NCI-H748 (cell line): ENCODE measurements at regions not wholly inside any gene's neighbourhood (a gene's known extent, or its start where the extent isn't known, plus 50 kb on each side); places are given as distances from the start of the nearest gene placed in this dataset.
"Not testable (repeated sequence)": the region's sequence is repeated elsewhere in the genome, so short reads cannot be mapped to it uniquely, and the experiment has no call there.

Source experiments
- DNase-seq: peaks from one replicate; lab custom pipeline; 2025; ENCODE audit not compliant: unreplicated experiment; lab: John Stamatoyannopoulos, UW

DNA sequence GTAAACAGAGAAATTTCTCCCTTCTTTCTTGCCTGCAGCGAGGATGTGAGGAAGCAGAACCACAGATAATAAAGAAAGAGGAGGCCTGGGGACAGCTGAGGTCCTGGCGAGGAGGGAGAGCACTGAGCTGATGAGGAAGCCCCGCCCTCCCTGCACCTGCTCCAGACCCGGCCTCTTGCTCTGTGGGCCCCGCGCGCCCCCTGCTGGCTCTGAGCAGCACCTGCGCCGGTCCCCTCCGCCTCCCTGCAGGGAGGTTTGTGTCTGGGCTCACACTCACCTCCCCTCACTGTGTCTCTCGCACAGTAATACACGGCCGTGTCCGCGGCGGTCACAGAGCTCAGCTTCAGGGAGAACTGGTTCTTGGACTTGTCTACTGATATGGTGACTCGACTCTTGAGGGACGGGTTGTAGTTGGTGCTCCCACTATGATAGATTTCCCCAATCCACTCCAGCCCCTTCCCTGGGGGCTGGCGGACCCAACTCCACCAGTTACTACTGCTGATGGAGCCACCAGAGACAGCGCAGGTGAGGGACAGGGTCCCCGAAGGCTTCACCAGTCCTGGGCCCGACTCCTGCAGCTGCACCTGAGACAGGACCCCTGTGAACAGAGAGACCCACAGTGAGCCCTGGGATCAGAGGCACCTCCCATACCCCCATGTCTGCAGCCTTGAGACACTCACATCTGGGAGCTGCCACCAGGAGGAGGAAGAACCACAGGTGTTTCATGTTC is 485.4 kb downstream of the TMEM121 start:
- DNase-seq: peak; percentile 67

DNA sequence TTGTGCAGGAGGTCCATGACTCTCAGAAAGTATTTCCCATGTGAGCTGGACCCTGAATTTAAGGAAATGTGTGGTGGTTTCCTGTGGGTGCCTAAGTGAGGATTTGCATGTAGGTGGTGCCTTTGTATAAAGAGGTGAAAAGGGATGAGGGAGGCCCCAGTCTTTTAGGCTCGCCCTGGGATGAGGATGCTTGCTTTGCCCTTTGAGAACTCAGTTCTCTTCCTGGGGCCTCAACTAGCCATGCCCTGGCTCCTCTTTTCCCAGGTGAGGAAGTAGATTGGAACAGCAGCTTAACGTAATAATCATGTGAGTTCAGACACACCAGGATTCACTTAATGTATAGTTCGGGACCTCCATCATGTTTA is 486.0 kb downstream of the TMEM121 start:
- not testable (repeated sequence) for DNase-seq

- DNase-seq: no peak
Measured at GRCh38 chr14:106013879-106014376, 487.5 kb downstream of the TMEM121 start.

DNA sequence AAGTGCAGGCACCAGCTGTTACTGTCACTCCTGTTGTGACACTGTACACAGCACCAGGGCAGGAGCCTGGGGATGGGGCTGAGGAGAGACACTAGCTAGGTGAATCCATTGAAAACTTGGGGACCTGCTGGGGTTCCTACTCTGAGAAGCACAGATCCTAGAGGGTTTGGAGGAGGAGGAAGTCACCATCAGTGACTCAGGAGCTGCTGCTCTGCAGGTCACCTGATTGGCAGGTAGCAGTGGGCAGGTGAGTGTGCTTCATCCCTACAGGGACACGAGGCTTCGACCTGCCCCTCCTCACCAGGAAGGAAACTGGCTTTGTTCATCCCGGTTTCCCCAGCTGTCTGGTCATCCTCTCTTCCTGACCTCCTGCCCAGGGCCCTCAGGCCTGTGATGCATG is 491.6 kb downstream of the TMEM121 start:
- not testable (repeated sequence) for DNase-seq

DNA sequence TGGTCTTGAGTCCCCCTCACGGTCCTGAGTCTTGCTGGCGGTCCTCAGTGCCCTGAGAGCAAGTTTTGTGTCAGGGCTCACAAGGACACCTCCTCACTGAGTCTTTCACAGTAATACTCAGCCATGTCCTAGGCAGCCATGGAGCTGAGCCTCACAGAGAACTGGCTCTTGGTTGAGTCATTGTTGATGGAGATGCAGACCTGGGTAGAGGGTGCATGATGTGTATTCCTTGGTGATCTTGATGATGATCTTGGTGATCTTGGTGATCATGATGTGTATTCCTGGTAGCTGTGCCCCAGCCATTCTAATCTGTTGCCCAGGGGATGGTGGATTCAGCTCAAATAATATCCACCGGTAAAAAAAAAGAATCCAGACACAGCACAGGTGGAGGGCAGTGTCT is 495.4 kb downstream of the TMEM121 start:
- DNase-seq: no peak

GRCh38 chr14:106022648-106023047 is 496.3 kb downstream of the TMEM121 start:
- not testable (repeated sequence) for DNase-seq

DNA sequence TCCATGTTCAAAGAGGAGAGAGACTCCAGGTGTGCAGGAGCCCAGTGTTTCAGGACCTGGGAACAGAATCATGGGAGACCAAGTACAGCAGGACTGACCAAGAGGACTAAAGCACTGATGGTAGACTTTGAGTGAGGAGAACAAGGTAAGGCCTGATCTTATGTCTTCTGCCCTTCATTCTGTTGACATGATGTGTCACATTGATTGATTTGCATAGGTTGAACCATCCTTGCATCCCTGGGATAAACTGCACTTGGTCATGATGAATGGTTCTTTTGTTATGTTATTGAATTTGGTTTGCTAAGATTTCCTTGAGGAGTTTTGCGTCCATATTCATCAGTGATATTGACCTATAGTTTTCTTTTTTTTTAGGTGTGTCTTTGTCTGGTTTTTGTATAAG is 497.0 kb downstream of the TMEM121 start:
- no peak for DNase-seq

DNA sequence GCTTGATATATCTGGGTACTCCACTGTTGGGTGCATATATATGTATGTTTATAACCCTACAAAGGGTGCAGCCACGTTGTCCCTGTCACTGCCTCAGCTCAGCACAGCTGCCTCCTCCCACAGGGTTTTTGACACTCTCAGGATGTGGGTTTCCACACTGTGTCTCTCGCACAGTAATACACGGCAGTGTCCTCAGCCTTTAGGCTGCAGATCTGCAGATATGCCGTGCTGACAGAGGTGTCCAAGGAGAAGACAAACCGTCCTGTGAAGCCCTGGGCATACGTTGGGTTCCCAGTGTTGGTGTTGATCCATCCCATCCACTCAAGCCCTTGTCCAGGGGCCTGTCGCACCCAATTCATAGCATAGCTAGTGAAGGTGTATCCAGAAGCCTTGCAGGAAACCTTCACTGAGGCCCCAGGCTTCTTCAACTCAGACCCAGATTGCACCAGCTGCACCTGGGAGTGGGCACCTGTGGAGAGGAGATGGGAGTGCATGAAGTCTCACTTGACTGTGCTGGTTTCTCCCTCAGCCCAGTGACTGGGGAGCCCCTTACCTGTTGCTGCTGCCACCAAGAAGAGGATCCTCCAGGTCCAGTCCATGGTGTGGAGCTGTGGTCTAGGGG is 498.7 kb downstream of the TMEM121 start:
- DNase-seq: no peak

DNA sequence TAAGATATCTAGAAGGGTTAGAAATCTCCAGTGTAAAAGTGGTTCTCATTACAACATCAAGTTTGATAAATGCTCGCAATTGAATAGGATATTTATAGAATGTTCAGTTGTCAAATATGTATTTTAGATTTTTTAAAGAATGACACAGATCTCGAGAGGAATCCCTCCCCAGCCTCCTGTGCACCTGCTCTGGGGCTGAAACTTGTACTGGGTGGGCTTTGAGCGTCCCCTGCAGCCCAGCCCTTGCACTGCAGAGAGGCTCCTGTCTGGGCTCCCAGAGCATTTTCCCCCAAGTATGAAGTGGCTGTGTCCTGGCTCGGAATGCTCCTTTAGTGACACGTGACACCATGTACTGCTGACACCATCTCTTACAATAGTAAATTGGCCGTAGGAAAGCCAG is 499.6 kb downstream of the TMEM121 start:
- DNase-seq: no peak

DNA sequence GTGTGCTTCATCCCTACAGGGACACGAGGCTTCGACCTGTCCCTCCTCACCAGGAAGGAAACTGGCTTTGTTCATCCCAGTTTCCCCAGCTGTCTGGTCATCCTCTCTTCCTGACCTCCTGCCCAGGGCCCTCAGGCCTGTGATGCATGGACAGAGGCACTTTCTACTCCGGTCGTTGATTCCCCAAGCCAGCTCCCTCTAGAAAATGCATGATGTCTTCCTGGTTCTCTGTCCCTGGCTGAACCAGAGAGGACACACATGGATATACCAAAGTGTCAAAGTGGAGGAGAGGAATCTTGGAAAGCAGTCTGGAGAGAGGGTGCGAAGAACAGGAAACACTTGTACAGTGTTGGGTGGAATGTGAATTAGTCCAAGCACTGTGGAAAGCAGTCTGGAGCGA is 501.4 kb downstream of the TMEM121 start:
- DNase-seq: not testable (repeated sequence)

DNA sequence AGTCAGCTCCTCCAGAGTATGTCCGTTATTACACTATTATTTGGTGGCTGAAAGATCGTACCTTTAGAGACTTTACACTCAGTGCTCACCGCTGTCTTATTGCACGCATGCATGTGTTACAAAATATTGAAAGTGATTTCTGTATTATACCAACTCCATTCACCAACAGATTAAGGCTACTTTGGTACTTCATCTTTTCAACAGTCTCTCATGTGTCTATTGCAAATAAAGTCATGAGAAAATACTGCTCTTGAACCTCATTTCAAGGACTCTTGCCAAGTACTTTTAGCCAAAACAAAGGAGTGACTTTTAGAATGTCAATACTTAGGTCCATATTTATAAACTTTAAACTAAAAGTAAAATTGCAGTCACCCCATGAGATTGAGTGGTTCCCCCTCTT is 503.6 kb downstream of the TMEM121 start:
- DNase-seq: no peak

GRCh38 chr14:106037380-106037779 is 511.0 kb downstream of the TMEM121 start:
- DNase-seq: no peak

- DNase-seq: no peak
Measured at GRCh38 chr14:106038263-106038662, 511.9 kb downstream of the TMEM121 start.

- peak; percentile 48 for DNase-seq
Measured at GRCh38 chr14:106039400-106039799, 513.0 kb downstream of the TMEM121 start.

- DNase-seq: no peak
Measured at GRCh38 chr14:106044515-106044914, 518.1 kb downstream of the TMEM121 start.

DNA sequence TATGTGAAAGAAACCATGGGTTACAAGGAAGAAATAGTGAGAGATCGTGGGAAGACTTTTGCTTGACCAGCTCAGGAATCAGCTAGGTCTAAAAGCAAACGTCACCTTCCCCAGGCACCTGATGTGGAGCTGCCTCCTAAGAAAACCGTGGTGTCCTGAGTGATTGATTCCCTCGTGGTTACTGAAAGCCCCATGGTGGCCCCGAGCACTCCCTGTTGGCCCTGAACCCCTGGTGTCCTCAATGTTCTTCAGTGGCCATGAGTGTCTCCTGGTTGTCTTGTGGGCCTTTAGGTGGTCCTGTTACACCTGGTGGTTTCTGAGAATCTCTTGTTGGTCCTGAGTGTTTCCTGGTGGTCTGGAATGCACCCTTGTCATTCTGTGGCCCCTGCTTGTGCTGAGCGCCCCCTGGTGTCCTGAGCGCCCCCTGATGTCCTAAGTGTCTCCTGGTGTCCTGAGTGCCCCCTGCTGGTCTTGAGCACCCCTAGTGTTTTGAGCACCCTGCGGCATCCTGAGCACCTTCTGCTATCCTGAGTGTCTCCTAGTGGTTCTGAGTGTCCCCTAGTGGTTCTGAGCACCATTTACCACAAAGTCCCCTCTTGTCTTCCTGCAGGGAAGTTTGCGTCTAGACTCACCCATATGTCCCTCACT is 518.7 kb downstream of the TMEM121 start:
- DNase-seq: no peak

DNA sequence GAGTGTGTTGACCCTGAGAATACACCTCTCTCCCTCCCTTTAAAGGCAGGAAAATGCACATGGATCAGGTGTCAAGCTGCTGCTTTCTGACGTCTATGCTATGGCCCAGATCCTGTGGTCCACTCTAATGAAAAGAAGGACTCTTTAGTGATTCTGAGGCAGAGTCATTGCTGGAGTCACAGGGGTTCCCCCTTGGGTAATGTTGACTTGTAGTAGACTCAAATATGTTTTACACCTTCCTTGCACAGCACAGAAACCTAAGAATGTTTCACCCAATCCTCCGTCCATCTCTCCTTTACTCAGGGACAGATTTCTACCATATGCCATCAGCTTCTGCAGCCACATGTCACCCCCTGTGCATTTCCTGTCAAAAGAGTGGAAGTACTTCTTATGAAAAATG is 525.4 kb downstream of the TMEM121 start:
- no peak for DNase-seq

DNA sequence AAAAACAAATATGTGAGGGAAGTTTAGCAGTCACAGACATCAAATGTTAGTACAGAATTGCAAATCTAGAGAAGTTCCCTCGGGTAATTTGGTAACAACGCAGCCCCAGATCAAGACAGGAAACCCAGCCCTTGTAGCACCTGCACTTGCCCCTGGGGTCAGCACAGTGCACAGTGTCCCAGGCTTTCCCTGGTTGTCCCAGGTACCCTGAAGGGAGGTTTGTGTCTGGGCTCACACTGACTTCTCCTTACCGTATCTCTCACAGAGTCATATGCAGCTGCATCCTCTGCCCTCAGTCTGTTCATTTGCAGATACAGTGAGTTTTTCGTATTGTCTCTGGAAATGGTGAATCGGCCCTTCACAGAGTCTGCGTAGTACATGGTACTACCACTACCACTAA is 528.9 kb downstream of the TMEM121 start:
- DNase-seq: no peak

GRCh38 chr14:106058342-106058741 is 532.0 kb downstream of the TMEM121 start:
- no peak for DNase-seq

- no peak for DNase-seq
Measured at GRCh38 chr14:106060276-106060975, 534.0 kb downstream of the TMEM121 start.

- peak; percentile 69 for DNase-seq
Measured at GRCh38 chr14:106061877-106062500, 535.6 kb downstream of the TMEM121 start.
